ENCODE measurements at regions not wholly inside any gene's neighbourhood (a gene's known extent, or its start where the extent isn't known, plus 50 kb on each side); places are given as distances from the start of the nearest gene placed in this dataset.

DNA sequence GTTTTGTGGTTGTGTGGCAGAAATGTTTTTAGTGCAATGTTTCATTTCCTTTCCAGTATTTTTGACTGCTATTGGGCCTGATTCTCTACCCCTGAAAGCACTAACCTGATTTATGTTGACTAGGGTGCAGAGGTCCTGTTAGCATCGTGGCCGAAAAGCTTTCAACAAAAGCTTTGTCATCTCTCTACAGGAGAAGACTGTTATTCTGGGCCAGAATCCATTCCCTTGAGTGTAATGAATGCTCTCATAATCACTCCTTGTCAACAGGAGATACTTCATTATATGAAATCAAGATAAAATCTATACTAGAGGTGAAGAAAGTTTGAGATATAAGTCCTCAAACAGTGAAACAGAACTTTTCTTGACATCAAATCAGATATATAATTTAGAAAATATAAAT, 195.5 kb downstream of the ZNF330 start:
- Histone ChIP-seq H3K9ac (no peak overlapping the region), H3K4me1 (ENCODE audit: low read depth, poor library complexity, severe bottlenecking) (no peaks in the 10 kb centered on the region), H3K4me2 (no peak overlapping the region), H3K79me2 (ENCODE audit: insufficient read depth, low read depth) (no peaks in the 10 kb centered on the region), H2AFZ (ENCODE audit: low read depth) (no peak overlapping the region), H4K20me1 (ENCODE audit: insufficient read depth) (no peaks in the 10 kb centered on the region), H3K27ac (no peak overlapping the region), H3K36me3 (ENCODE audit: insufficient read depth) (no peaks in the 10 kb centered on the region), H3K4me3 (IDR thresholded peaks at IDR 0.05; ENCODE audit: insufficient read depth, low read depth, low read length) (no peak overlapping the region), H3K27me3 (ENCODE audit: insufficient read depth, low read depth) (no peaks in the 10 kb centered on the region)
- TF ChIP-seq, protein P1, sequence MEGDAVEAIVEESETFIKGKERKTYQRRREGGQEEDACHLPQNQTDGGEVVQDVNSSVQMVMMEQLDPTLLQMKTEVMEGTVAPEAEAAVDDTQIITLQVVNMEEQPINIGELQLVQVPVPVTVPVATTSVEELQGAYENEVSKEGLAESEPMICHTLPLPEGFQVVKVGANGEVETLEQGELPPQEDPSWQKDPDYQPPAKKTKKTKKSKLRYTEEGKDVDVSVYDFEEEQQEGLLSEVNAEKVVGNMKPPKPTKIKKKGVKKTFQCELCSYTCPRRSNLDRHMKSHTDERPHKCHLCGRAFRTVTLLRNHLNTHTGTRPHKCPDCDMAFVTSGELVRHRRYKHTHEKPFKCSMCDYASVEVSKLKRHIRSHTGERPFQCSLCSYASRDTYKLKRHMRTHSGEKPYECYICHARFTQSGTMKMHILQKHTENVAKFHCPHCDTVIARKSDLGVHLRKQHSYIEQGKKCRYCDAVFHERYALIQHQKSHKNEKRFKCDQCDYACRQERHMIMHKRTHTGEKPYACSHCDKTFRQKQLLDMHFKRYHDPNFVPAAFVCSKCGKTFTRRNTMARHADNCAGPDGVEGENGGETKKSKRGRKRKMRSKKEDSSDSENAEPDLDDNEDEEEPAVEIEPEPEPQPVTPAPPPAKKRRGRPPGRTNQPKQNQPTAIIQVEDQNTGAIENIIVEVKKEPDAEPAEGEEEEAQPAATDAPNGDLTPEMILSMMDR (conservative IDR thresholded peaks at IDR 0.05; ENCODE audit: low read depth, low read length) = no peak

GRCh38 chr4:141416677-141417363, 196.1 kb downstream of the ZNF330 start:
- no peaks in the 10 kb centered on the region for H4K20me1 ChIP-seq (ENCODE audit: insufficient read depth)
- H3K4me1 ChIP-seq (ENCODE audit: low read depth, poor library complexity, severe bottlenecking) = no peaks in the 10 kb centered on the region
- no peak overlapping the region for H3K4me3 ChIP-seq (IDR thresholded peaks at IDR 0.05; ENCODE audit: insufficient read depth, low read depth, low read length)
- no peak overlapping the region for H3K27ac ChIP-seq
- H3K36me3 ChIP-seq (ENCODE audit: insufficient read depth) = no peaks in the 10 kb centered on the region
- no peaks in the 10 kb centered on the region for H3K79me2 ChIP-seq (ENCODE audit: insufficient read depth, low read depth)
- TF ChIP-seq, protein P1 (conservative IDR thresholded peaks at IDR 0.05; ENCODE audit: low read depth, low read length) = no peak
- H2AFZ ChIP-seq (ENCODE audit: low read depth) = no peak overlapping the region
- H3K27me3 ChIP-seq (ENCODE audit: insufficient read depth, low read depth) = no peaks in the 10 kb centered on the region
- H3K4me2 ChIP-seq = no peak overlapping the region
- no peak overlapping the region for H3K9ac ChIP-seq

DNA sequence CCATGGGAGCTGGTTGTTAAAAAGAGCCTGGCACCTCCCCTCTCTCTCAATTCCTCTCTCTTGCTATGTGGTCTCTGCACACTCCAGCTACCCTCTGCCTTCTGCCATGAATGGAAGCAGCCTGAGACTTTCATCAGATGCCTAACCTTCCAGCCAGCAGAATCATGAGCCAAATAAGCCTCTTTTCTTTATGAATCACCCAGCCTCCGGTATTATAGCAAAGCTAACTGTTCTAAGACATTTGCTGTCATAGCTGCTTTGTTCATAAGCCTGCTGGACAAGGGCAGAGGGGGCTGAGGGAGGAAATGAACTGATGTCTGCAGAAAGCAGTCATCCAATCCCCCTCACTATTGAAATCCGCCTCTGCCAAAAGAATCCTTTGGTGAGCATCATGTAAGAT, 196.7 kb downstream of the ZNF330 start:
- Histone ChIP-seq H3K36me3 (ENCODE audit: insufficient read depth) (no peaks in the 10 kb centered on the region), H3K27me3 (ENCODE audit: insufficient read depth, low read depth) (no peaks in the 10 kb centered on the region), H3K4me1 (ENCODE audit: low read depth, poor library complexity, severe bottlenecking) (no peaks in the 10 kb centered on the region), H3K79me2 (ENCODE audit: insufficient read depth, low read depth) (no peaks in the 10 kb centered on the region), H2AFZ (ENCODE audit: low read depth) (no peak overlapping the region), H3K4me3 (IDR thresholded peaks at IDR 0.05; ENCODE audit: insufficient read depth, low read depth, low read length) (no peak overlapping the region), H4K20me1 (ENCODE audit: insufficient read depth) (no peaks in the 10 kb centered on the region), H3K4me2 (no peak overlapping the region), H3K9ac (no peak overlapping the region), H3K27ac (no peak overlapping the region)
- TF ChIP-seq, protein P1 (conservative IDR thresholded peaks at IDR 0.05; ENCODE audit: low read depth, low read length) = no peak

- no peaks in the 10 kb centered on the region for H3K4me1 ChIP-seq (ENCODE audit: low read depth, poor library complexity, severe bottlenecking)
- H3K4me3 ChIP-seq (IDR thresholded peaks at IDR 0.05; ENCODE audit: insufficient read depth, low read depth, low read length) = no peak overlapping the region
- H2AFZ ChIP-seq (ENCODE audit: low read depth) = no peak overlapping the region
- no peaks in the 10 kb centered on the region for H3K27me3 ChIP-seq (ENCODE audit: insufficient read depth, low read depth)
- H4K20me1 ChIP-seq (ENCODE audit: insufficient read depth) = no peaks in the 10 kb centered on the region
- H3K79me2 ChIP-seq (ENCODE audit: insufficient read depth, low read depth) = no peaks in the 10 kb centered on the region
- no peak overlapping the region for H3K9ac ChIP-seq
- no peaks in the 10 kb centered on the region for H3K36me3 ChIP-seq (ENCODE audit: insufficient read depth)
- H3K27ac ChIP-seq = no peak overlapping the region
- TF ChIP-seq, protein P1 (conservative IDR thresholded peaks at IDR 0.05; ENCODE audit: low read depth, low read length) = no peak
- H3K4me2 ChIP-seq = no peak overlapping the region
Observed at GRCh38 chr4:141425124-141425523, 204.4 kb downstream of the ZNF330 start.

Measured in KMS-11 (cell line).